PC-9 (cell line): ENCODE measurements at regions not wholly inside any gene's neighbourhood (a gene's known extent, or its start where the extent isn't known, plus 50 kb on each side); places are given as distances from the start of the nearest gene placed in this dataset.

Source experiments
- BruUV-seq: library from RNA; stranded (reverse); fragments of 400-500 nt; replicated peaks from 2 replicates; lab custom pipeline; 2021; lab: Mats Ljungman, UMichigan
- CTCF ChIA-PET: fragments of 300-600 bp; sonication (Branson Sonifier 250); formaldehyde crosslinking; loops from one replicate; lab custom pipeline; 2022; ENCODE audit warnings: antibody characterized with exemption; lab: Charles Lee
- POLR2A ChIA-PET: fragments of 300-600 bp; sonication (Branson Sonifier 250); formaldehyde crosslinking; loops from one replicate; lab custom pipeline; 2022; ENCODE audit warnings: antibody characterized with exemption; ENCODE audit not compliant: unreplicated experiment; lab: Charles Lee
- DNase-seq, 2 experiments: peaks; one replicate each; pipeline versions ENCODE4 v3.0.0 to v3.0.0-alpha.2; 2015 to 2022; ENCODE audit warnings: mixed read lengths in 1 of 2
- H2AFZ ChIP-seq: fragments of 200-600 bp; sonication (generic); 2 replicates; pipeline ENCODE4 v1.8.1; 2017; ENCODE audit warnings: antibody characterized with exemption
- H3F3A ChIP-seq: fragments of 200-600 bp; sonication (generic); 2 replicates; pipeline ENCODE4 v1.8.1; 2017; ENCODE audit warnings: antibody characterized with exemption, mild to moderate bottlenecking, low read depth; ENCODE audit not compliant: insufficient read depth
- H3K27ac ChIP-seq: fragments of 200-600 bp; sonication (generic); 2 replicates; pipeline ENCODE4 v1.6.1; 2016; ENCODE audit warnings: mixed run types
- H3K27me3 ChIP-seq: fragments of 200-600 bp; sonication (generic); 2 replicates; pipeline ENCODE4 v1.6.1; 2016; ENCODE audit warnings: low read depth, mixed run types; ENCODE audit not compliant: insufficient read depth
- H3K36me3 ChIP-seq: fragments of 200-600 bp; sonication (generic); 2 replicates; pipeline ENCODE4 v1.6.1; 2016; ENCODE audit warnings: low read depth, mixed run types
- H3K4me1 ChIP-seq: fragments of 200-600 bp; sonication (generic); replicated peaks from 2 replicates; pipeline ENCODE4 v1.6.1; 2016; ENCODE audit warnings: mixed run types; ENCODE audit not compliant: insufficient read depth
- H3K4me2 ChIP-seq: fragments of 200-600 bp; sonication (generic); 2 replicates; pipeline ENCODE4 v1.6.1; 2017; ENCODE audit warnings: mixed run types
- H3K4me3 ChIP-seq: fragments of 200-600 bp; sonication (generic); 2 replicates; pipeline ENCODE4 v1.6.1; 2016; ENCODE audit warnings: mixed run types
- H3K79me2 ChIP-seq: fragments of 200-600 bp; sonication (generic); 2 replicates; pipeline ENCODE4 v1.6.1; 2017; ENCODE audit warnings: low read depth, mixed run types
- H3K9me2 ChIP-seq: fragments of 200-600 bp; sonication (generic); 2 replicates; pipeline ENCODE4 v1.8.1; 2017; ENCODE audit warnings: mild to moderate bottlenecking; ENCODE audit not compliant: insufficient read depth
- H3K9me3 ChIP-seq: fragments of 200-600 bp; sonication (generic); 2 replicates; pipeline ENCODE4 v1.8.1; 2016; ENCODE audit warnings: low read depth; ENCODE audit not compliant: insufficient read depth
- H4K20me1 ChIP-seq: fragments of 200-600 bp; sonication (generic); 2 replicates; pipeline ENCODE4 v1.8.1; 2017; ENCODE audit not compliant: insufficient read depth
- EZH2 ChIP-seq: fragments of 200-600 bp; sonication (generic); IDR thresholded peaks from 2 replicates; pipeline ENCODE4 v1.8.0; 2017; ENCODE audit warnings: antibody characterized with exemption, low read depth
- intact Hi-C: fragments of 100-400 bp; cut with micrococcal nuclease; formaldehyde crosslinking; loops from one replicate; pipeline ENCODE4 v1.10.0; 2022; ENCODE audit not compliant: unreplicated experiment
- TF ChIP-seq, protein P1 (sequence below): fragments of 200-600 bp; sonication (generic); conservative IDR thresholded peaks from 2 replicates; pipeline ENCODE4 v1.6.1; 2017; ENCODE audit warnings: mixed run types, antibody characterized with exemption, mild to moderate bottlenecking, moderate library complexity

DNA sequence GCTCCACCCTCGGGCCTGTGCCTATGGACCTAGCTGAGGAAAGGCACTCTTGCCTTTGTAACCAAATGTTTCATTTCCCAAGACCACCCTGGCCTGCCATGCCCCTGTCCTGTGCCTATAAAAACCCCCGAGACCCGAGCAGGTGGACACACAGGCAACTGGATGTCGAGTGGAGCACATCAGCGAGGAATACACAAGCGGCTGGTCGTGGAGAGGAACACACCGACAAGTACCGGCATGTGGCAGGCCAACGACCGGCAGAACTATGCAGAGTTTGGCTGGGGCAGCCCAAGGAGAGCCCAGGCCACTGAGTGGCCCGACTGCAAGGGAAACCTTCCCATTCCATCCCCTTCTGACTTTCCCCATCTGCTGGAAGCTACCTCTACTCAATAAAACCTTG lies 1963.8 kb upstream of the CELF4 start:
- H3K79me2 ChIP-seq, result no peaks in the 10 kb centered on the region
- H3K4me1 ChIP-seq, result peaks cover 6% of the 10 kb centered on the region
- H3K4me3 ChIP-seq, result no peak overlapping the region
- H2AFZ ChIP-seq, result no peak overlapping the region
- ChIA-PET POLR2A (no interaction called here), CTCF (no interaction called here)
- no peaks in the 10 kb centered on the region for H3K9me2 ChIP-seq
- no peak overlapping the region for H3K4me2 ChIP-seq
- H3K9me3 ChIP-seq, result no peaks in the 10 kb centered on the region
- no peaks in the 10 kb centered on the region for H3K36me3 ChIP-seq
- no peaks in the 10 kb centered on the region for H4K20me1 ChIP-seq
- no TSS peak for BruUV-seq
- no peaks in the 10 kb centered on the region for H3K27me3 ChIP-seq
- DNase-seq, result no peak
- H3K27ac ChIP-seq, result no peak overlapping the region
- intact Hi-C loops, result no loop called here
- no peaks in the 10 kb centered on the region for H3F3A ChIP-seq
- TF ChIP-seq, protein P1, sequence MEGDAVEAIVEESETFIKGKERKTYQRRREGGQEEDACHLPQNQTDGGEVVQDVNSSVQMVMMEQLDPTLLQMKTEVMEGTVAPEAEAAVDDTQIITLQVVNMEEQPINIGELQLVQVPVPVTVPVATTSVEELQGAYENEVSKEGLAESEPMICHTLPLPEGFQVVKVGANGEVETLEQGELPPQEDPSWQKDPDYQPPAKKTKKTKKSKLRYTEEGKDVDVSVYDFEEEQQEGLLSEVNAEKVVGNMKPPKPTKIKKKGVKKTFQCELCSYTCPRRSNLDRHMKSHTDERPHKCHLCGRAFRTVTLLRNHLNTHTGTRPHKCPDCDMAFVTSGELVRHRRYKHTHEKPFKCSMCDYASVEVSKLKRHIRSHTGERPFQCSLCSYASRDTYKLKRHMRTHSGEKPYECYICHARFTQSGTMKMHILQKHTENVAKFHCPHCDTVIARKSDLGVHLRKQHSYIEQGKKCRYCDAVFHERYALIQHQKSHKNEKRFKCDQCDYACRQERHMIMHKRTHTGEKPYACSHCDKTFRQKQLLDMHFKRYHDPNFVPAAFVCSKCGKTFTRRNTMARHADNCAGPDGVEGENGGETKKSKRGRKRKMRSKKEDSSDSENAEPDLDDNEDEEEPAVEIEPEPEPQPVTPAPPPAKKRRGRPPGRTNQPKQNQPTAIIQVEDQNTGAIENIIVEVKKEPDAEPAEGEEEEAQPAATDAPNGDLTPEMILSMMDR, result no peak
- no peak for TF ChIP-seq EZH2

DNA sequence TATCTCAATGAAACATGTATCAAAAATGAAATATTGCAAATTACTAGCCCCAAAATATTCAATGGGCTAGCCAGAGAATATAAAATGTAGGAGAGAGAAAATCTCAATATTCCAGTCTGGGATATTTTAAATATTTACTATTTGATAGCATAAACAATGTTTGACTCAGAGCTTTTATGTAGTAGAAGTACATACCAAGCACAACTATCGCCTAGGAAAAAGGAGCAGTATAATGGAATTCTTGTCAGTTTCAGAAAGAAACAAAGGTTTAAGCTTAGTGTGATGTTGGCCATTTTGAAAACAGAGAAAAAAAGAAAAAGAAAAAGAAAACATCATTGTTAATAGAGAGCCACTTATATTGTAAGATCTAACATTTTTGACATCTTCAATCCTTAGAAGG lies 1961.9 kb upstream of the CELF4 start:
- Histone ChIP-seq H3K4me3 (no peak overlapping the region), H3K9me3 (no peaks in the 10 kb centered on the region), H3K79me2 (no peaks in the 10 kb centered on the region), H3K4me1 (peaks cover 23% of the 10 kb centered on the region), H3K27me3 (no peaks in the 10 kb centered on the region), H3K36me3 (no peaks in the 10 kb centered on the region), H4K20me1 (no peaks in the 10 kb centered on the region), H2AFZ (no peak overlapping the region), H3F3A (peaks cover 10% of the 10 kb centered on the region; the same call in 1 of the 2 replicates), H3K4me2 (no peak overlapping the region), H3K27ac (no peak overlapping the region), H3K9me2 (no peaks in the 10 kb centered on the region)
- TF ChIP-seq, protein P1, result no peak
- TF ChIP-seq EZH2, result no peak
- ChIA-PET CTCF (interaction anchor here (1.1 kb wide), 1 partner anchor 9 kb away, joined by 3 read pairs; no protein-coding TSS in a partner anchor), POLR2A (no interaction called here)
- intact Hi-C loops, result no loop called here
- no TSS peak for BruUV-seq
- no peak for DNase-seq

DNA sequence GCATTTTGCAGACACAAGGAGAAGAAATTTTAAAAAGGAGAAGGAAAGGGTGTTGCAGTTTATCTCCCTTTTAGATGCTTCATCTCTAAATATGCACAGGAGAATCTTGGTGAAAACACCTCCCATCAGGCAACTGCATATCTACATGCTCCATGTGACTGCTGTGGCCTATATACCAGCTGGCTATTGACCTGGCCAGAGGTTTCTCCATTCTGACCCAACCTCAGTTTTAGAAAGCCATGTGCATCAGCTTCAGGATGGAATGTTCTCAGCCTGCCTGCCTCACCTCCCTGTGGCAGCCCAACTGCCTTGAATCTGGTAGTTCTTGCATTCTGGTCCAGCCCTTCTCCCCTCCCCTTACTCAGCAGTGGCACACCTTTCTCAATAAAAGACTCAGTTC lies 1958.8 kb upstream of the CELF4 start:
- DNase-seq, result no peak
- intact Hi-C loops, result no loop called here
- POLR2A ChIA-PET, result no interaction called here
- Histone ChIP-seq H2AFZ (no peak overlapping the region), H3F3A (peaks cover 11% of the 10 kb centered on the region; the same call in 1 of the 2 replicates), H3K79me2 (no peaks in the 10 kb centered on the region), H3K4me2 (peak overlapping the region; percentile 53; the same call in 1 of the 2 replicates), H4K20me1 (no peaks in the 10 kb centered on the region), H3K27me3 (no peaks in the 10 kb centered on the region), H3K9me2 (no peaks in the 10 kb centered on the region), H3K4me3 (no peak overlapping the region), H3K9me3 (no peaks in the 10 kb centered on the region), H3K27ac (peak overlapping the region; percentile 77; the same call in 1 of the 2 replicates), H3K4me1 (peaks cover 43% of the 10 kb centered on the region), H3K36me3 (no peaks in the 10 kb centered on the region)
- CTCF ChIA-PET, result no interaction called here
- no TSS peak for BruUV-seq
- TF ChIP-seq, protein P1, result no peak
- no peak for TF ChIP-seq EZH2
